ENCODE measurements at regions not wholly inside any gene's neighbourhood (a gene's known extent, or its start where the extent isn't known, plus 50 kb on each side); places are given as distances from the start of the nearest gene placed in this dataset.

DNA sequence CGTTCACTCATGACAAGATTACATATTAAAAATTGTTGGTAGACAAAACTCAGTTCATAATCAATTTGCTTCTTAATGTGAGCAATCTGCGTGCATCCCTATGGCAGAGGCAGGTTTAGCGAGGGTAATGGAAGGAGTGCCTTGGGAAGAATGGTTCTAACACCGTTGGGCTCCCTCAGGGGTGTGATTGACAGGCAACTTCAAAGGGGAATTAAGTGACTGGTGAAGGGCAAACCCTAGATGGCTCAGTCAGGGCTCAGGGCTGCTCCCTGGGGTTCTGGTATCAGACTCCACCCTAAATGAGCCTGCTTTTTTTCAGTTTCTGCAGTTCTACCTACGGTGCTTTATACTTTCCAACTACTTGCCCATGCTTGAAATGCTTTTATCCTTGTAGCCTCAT, 419.5 kb upstream of the CELF4 start:
- TF ChIP-seq FOXA2 (IDR thresholded peaks at IDR 0.05) (no peak), FOXA1 (IDR thresholded peaks at IDR 0.05) (no peak), HNF4G (IDR thresholded peaks at IDR 0.05) (no peak), GABPA (IDR thresholded peaks at IDR 0.05 in 1 of 2, conservative IDR thresholded peaks at IDR 0.05 in 1 of 2) (no peak), JUND (IDR thresholded peaks at IDR 0.05) (no peak)
- TF ChIP-seq, protein P1, sequence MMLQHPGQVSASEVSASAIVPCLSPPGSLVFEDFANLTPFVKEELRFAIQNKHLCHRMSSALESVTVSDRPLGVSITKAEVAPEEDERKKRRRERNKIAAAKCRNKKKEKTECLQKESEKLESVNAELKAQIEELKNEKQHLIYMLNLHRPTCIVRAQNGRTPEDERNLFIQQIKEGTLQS (IDR thresholded peaks at IDR 0.05): no peak
- TF ChIP-seq, protein P2, sequence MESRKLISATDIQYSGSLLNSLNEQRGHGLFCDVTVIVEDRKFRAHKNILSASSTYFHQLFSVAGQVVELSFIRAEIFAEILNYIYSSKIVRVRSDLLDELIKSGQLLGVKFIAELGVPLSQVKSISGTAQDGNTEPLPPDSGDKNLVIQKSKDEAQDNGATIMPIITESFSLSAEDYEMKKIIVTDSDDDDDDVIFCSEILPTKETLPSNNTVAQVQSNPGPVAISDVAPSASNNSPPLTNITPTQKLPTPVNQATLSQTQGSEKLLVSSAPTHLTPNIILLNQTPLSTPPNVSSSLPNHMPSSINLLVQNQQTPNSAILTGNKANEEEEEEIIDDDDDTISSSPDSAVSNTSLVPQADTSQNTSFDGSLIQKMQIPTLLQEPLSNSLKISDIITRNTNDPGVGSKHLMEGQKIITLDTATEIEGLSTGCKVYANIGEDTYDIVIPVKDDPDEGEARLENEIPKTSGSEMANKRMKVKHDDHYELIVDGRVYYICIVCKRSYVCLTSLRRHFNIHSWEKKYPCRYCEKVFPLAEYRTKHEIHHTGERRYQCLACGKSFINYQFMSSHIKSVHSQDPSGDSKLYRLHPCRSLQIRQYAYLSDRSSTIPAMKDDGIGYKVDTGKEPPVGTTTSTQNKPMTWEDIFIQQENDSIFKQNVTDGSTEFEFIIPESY (IDR thresholded peaks at IDR 0.05): no peak
- no peak overlapping the region for H3K4me3 ChIP-seq (ENCODE audit: low read depth in 1 of 3, low read length in 3 of 3)
- H3K9ac ChIP-seq (ENCODE audit: low read depth in 1 of 2, low read length in 2 of 2): no peak overlapping the region
- H3K27ac ChIP-seq (ENCODE audit: low read depth in 1 of 2, low read length in 2 of 2): no peak overlapping the region
- DNase-seq (ENCODE audit: low spot score): no peak
- WGBS: 37% methylated on average over 5 of the region's 5 CpGs
- no peaks in the 10 kb centered on the region for H3K27me3 ChIP-seq (ENCODE audit: control insufficient read depth in 4 of 4, insufficient read depth in 4 of 4, low read length in 3 of 4)
- peaks cover 0 to 4% (median 0%) of the 10 kb centered on the region in 4 donors for H3K9me3 ChIP-seq (ENCODE audit: control insufficient read depth in 4 of 4, low read length in 3 of 4)
- no peaks in the 10 kb centered on the region for H3K4me1 ChIP-seq (ENCODE audit: control insufficient read depth in 4 of 4, insufficient read depth in 4 of 4, low read length in 3 of 4)
- no peaks in the 10 kb centered on the region for H3K36me3 ChIP-seq (ENCODE audit: control insufficient read depth in 4 of 4, insufficient read depth in 3 of 4, low read depth in 1 of 4, low read length in 3 of 4)

DNA sequence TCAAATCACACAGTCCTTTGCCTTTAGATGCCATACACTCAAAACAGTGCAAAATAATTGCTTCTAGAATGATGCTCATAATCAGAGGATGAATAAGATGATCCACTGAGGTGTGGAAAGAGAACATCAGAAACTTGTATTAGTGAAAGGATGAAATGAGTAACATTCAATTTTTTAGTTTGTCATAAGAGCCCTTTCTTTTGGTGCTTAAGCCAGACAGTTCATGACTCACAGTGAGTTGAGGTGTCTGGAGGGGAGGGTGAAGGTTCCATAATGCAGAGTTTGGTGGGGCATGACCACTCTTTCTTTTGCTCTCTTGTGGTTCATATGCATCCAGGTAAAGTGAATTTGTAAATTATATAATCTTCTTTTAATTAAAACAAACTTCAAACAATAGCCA, 415.0 kb upstream of the CELF4 start:
- H3K36me3 ChIP-seq (ENCODE audit: control insufficient read depth in 4 of 4, insufficient read depth in 3 of 4, low read depth in 1 of 4, low read length in 3 of 4): no peaks in the 10 kb centered on the region
- no peaks in the 10 kb centered on the region for H3K27me3 ChIP-seq (ENCODE audit: control insufficient read depth in 4 of 4, insufficient read depth in 4 of 4, low read length in 3 of 4)
- H3K9ac ChIP-seq (ENCODE audit: low read depth in 1 of 2, low read length in 2 of 2): no peak overlapping the region
- peaks cover 0 to 4% (median 0%) of the 10 kb centered on the region in 4 donors for H3K9me3 ChIP-seq (ENCODE audit: control insufficient read depth in 4 of 4, low read length in 3 of 4)
- H3K4me1 ChIP-seq (ENCODE audit: control insufficient read depth in 4 of 4, insufficient read depth in 4 of 4, low read length in 3 of 4): no peaks in the 10 kb centered on the region
- TF ChIP-seq GABPA (IDR thresholded peaks at IDR 0.05 in 1 of 2, conservative IDR thresholded peaks at IDR 0.05 in 1 of 2) (no peak), EGR1 (IDR thresholded peaks at IDR 0.05; ENCODE audit: low read depth in 2 of 2) (no peak), JUND (IDR thresholded peaks at IDR 0.05) (no peak), RXRA (IDR thresholded peaks at IDR 0.05) (no peak), SP1 (IDR thresholded peaks at IDR 0.05) (no peak), NR2F2 (IDR thresholded peaks at IDR 0.05) (no peak), FOXA1 (IDR thresholded peaks at IDR 0.05) (no peak), HNF4A (conservative IDR thresholded peaks at IDR 0.05) (no peak), FOXA2 (IDR thresholded peaks at IDR 0.05) (no peak), HNF4G (IDR thresholded peaks at IDR 0.05) (no peak)
- TF ChIP-seq, protein P3, sequence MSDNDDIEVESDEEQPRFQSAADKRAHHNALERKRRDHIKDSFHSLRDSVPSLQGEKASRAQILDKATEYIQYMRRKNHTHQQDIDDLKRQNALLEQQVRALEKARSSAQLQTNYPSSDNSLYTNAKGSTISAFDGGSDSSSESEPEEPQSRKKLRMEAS (IDR thresholded peaks at IDR 0.05): no peak
- TF ChIP-seq, protein P1 (IDR thresholded peaks at IDR 0.05): no peak
- TF ChIP-seq, protein P4, sequence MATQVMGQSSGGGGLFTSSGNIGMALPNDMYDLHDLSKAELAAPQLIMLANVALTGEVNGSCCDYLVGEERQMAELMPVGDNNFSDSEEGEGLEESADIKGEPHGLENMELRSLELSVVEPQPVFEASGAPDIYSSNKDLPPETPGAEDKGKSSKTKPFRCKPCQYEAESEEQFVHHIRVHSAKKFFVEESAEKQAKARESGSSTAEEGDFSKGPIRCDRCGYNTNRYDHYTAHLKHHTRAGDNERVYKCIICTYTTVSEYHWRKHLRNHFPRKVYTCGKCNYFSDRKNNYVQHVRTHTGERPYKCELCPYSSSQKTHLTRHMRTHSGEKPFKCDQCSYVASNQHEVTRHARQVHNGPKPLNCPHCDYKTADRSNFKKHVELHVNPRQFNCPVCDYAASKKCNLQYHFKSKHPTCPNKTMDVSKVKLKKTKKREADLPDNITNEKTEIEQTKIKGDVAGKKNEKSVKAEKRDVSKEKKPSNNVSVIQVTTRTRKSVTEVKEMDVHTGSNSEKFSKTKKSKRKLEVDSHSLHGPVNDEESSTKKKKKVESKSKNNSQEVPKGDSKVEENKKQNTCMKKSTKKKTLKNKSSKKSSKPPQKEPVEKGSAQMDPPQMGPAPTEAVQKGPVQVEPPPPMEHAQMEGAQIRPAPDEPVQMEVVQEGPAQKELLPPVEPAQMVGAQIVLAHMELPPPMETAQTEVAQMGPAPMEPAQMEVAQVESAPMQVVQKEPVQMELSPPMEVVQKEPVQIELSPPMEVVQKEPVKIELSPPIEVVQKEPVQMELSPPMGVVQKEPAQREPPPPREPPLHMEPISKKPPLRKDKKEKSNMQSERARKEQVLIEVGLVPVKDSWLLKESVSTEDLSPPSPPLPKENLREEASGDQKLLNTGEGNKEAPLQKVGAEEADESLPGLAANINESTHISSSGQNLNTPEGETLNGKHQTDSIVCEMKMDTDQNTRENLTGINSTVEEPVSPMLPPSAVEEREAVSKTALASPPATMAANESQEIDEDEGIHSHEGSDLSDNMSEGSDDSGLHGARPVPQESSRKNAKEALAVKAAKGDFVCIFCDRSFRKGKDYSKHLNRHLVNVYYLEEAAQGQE (IDR thresholded peaks at IDR 0.05): no peak
- TF ChIP-seq, protein P2 (IDR thresholded peaks at IDR 0.05): no peak
- TF ChIP-seq, protein P5, sequence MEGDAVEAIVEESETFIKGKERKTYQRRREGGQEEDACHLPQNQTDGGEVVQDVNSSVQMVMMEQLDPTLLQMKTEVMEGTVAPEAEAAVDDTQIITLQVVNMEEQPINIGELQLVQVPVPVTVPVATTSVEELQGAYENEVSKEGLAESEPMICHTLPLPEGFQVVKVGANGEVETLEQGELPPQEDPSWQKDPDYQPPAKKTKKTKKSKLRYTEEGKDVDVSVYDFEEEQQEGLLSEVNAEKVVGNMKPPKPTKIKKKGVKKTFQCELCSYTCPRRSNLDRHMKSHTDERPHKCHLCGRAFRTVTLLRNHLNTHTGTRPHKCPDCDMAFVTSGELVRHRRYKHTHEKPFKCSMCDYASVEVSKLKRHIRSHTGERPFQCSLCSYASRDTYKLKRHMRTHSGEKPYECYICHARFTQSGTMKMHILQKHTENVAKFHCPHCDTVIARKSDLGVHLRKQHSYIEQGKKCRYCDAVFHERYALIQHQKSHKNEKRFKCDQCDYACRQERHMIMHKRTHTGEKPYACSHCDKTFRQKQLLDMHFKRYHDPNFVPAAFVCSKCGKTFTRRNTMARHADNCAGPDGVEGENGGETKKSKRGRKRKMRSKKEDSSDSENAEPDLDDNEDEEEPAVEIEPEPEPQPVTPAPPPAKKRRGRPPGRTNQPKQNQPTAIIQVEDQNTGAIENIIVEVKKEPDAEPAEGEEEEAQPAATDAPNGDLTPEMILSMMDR (IDR thresholded peaks at IDR 0.05; ENCODE audit: low read depth, low read length, missing input control): no peak
- DNase-seq (ENCODE audit: low spot score): no peak
- H3K4me3 ChIP-seq (ENCODE audit: low read depth in 1 of 3, low read length in 3 of 3): no peak overlapping the region
- no peak overlapping the region for H3K27ac ChIP-seq (ENCODE audit: low read depth in 1 of 2, low read length in 2 of 2)

All from liver (tissue), 8 donors.